HG02759 (cell line): ENCODE measurements at regions not wholly inside any gene's neighbourhood (a gene's known extent, or its start where the extent isn't known, plus 50 kb on each side); places are given as distances from the start of the nearest gene placed in this dataset.

Source experiments
- ATAC-seq: cut with Tn5 transposase; IDR thresholded peaks from one replicate; pipeline ENCODE4 v1.9.1; 2021; ENCODE audit warnings: mild to moderate bottlenecking, moderate library complexity; ENCODE audit not compliant: unreplicated experiment

- no peak for ATAC-seq
These were observed 792.0 kb upstream of the MAN1A1 start for GRCh38 chr6:120141601-120142000.

GRCh38 chr6:120137492-120137891, 787.9 kb upstream of the MAN1A1 start:
- ATAC-seq = no peak

- no peak for ATAC-seq
These were observed 779.7 kb upstream of the MAN1A1 start for GRCh38 chr6:120129228-120129627.

GRCh38 chr6:120122401-120122800, 772.8 kb upstream of the MAN1A1 start:
- no peak for ATAC-seq

GRCh38 chr6:120116343-120116742, 766.8 kb upstream of the MAN1A1 start:
- ATAC-seq = no peak

GRCh38 chr6:120112980-120113379, 763.4 kb upstream of the MAN1A1 start:
- no peak for ATAC-seq

GRCh38 chr6:120111001-120111400, 761.4 kb upstream of the MAN1A1 start:
- ATAC-seq = no peak

- ATAC-seq = no peak
These were observed 758.7 kb upstream of the MAN1A1 start for GRCh38 chr6:120108061-120108795.

GRCh38 chr6:120103618-120104017, 754.1 kb upstream of the MAN1A1 start:
- no peak for ATAC-seq

GRCh38 chr6:120096696-120097260, 747.2 kb upstream of the MAN1A1 start:
- no peak for ATAC-seq

- no peak for ATAC-seq
These were observed 733.6 kb upstream of the MAN1A1 start for GRCh38 chr6:120083186-120083585.

GRCh38 chr6:120077489-120077888, 727.9 kb upstream of the MAN1A1 start:
- no peak for ATAC-seq

- no peak for ATAC-seq
These were observed 708.8 kb upstream of the MAN1A1 start for GRCh38 chr6:120058410-120058809.

- peak; percentile 79 for ATAC-seq
These were observed 706.5 kb upstream of the MAN1A1 start for GRCh38 chr6:120056085-120056484.

GRCh38 chr6:120055071-120055470, 705.5 kb upstream of the MAN1A1 start:
- ATAC-seq = no peak

GRCh38 chr6:120039664-120040063, 690.1 kb upstream of the MAN1A1 start:
- ATAC-seq = no peak

- no peak for ATAC-seq
These were observed 682.3 kb upstream of the MAN1A1 start for GRCh38 chr6:120031837-120032236.

GRCh38 chr6:120026791-120027190, 677.2 kb upstream of the MAN1A1 start:
- ATAC-seq = no peak

- ATAC-seq = no peak
These were observed 660.5 kb upstream of the MAN1A1 start for GRCh38 chr6:120010075-120010474.

GRCh38 chr6:120005292-120005976, 655.9 kb upstream of the MAN1A1 start:
- no peak for ATAC-seq

GRCh38 chr6:119986934-119987549, 637.5 kb upstream of the MAN1A1 start:
- peak; percentile 67 for ATAC-seq
